GM18519 (cell line): ENCODE measurements at regions not wholly inside any gene's neighbourhood (a gene's known extent, or its start where the extent isn't known, plus 50 kb on each side); places are given as distances from the start of the nearest gene placed in this dataset.

Source experiments
- ATAC-seq: cut with Tn5 transposase; IDR thresholded peaks from one replicate; pipeline ENCODE4 v1.9.1; 2021; ENCODE audit warnings: mild to moderate bottlenecking, moderate library complexity; ENCODE audit not compliant: unreplicated experiment, low FRiP score

- no peak for ATAC-seq
Measured at GRCh38 chr6:65908065-65908464, 201.0 kb upstream of the EYS start.

- ATAC-seq = no peak
Measured at GRCh38 chr6:65903992-65904391, 197.0 kb upstream of the EYS start.

DNA sequence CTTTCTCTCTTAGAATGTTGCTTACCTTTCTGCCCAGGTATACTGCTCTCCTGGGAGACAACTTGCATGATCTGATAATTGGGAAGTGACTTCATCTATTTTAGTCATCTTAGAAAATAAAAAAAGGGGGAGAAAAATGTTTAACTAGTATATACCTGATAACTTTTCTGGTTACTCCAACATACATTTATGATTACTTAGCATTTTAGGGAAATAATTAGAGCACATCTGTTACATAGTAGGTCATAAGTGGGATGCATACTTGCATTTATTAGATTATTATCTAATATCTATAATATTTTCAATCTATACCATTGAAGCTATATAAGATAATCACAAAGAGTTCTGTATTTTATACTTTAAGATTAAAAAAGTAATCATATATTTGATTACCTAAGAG, 193.9 kb upstream of the EYS start:
- ATAC-seq = no peak

GRCh38 chr6:65896140-65896539, 189.1 kb upstream of the EYS start:
- no peak for ATAC-seq

DNA sequence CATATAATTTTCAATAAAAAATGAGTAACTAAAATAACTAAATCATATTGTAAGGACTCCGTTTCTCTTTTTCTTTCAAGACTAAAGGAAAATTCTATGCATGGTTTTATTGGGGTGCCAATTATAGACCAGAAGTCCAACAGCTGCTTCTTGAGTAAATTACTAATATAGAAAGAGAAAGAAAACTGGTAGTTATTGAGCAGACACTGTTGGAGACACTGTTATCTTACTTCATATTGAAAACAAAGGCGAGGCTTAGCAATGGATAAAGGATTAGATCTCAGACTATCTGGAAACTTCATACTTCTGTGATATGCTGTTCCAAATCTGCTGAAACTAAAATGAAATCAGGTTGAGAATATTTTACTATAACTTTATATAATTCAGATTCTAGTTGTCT, 169.6 kb upstream of the EYS start:
- no peak for ATAC-seq

GRCh38 chr6:65852369-65852852, 145.4 kb upstream of the EYS start:
- no peak for ATAC-seq

- ATAC-seq = no peak
Measured at GRCh38 chr6:65830151-65830550, 123.1 kb upstream of the EYS start.

- ATAC-seq = no peak
Measured at GRCh38 chr6:65819152-65819551, 112.1 kb upstream of the EYS start.

GRCh38 chr6:65818576-65818975, 111.5 kb upstream of the EYS start:
- no peak for ATAC-seq

DNA sequence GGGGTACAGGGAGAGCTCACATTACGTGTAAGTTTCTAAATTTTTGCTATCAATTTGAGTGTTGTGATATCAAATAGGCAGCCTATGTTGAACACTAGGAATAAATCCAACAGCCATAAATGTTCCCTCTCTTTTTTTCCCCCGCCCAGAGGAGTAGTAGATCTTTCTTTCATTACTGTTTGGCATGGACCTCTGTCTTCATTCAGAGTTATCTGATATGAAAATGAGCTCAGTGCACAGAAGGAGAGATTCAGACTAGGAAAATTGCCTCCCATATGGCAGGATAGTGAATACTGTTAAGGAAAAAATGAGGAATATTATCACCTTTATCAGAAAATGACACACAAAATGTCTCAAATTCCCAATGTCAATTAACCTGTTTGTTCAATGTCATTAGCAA, 110.0 kb upstream of the EYS start:
- ATAC-seq = no peak

DNA sequence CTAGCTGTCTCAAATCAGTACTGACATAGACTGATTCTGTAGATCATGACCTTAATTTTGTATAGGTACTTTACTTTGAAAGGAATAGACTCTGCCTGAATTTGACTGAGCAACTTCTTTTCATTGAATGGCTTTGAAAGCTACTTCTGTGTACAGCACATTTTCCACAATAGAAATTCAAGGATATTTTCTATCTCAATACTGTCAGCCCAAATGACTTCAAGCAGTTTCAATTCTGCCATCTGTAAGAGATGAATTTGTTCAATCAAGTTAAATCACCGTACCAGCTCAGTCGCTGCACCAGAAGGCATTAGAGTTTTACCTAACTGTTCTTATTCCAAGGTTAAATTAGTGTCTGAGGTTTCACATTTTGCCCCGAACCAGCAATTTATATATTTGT, 107.0 kb upstream of the EYS start:
- ATAC-seq = no peak

DNA sequence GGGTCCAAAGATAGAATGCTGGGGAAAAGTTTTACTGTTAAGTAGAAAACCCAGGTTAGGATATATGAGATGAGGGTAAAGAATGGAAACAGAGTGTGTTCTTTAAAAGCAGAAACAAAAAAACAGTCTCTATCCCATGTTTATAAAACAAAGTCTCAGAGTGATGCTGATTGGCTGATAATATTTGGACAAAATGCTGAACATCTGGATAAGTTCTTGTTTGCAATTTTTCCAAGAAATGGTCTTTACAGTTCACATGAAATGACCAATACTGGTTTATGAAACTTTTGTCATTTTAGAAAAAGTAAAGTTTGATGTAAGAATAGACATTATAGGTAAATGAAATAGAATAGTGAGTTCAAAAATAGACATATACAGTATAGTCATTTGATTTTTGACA, 96.2 kb upstream of the EYS start:
- ATAC-seq = no peak

GRCh38 chr6:65799389-65799788, 92.4 kb upstream of the EYS start:
- no peak for ATAC-seq

GRCh38 chr6:65798280-65799014, 91.4 kb upstream of the EYS start:
- no peak for ATAC-seq

GRCh38 chr6:65790666-65791065, 83.6 kb upstream of the EYS start:
- no peak for ATAC-seq

- no peak for ATAC-seq
Measured at GRCh38 chr6:65787787-65788186, 80.8 kb upstream of the EYS start.

GRCh38 chr6:65786815-65787214, 79.8 kb upstream of the EYS start:
- ATAC-seq = no peak

- ATAC-seq = no peak
Measured at GRCh38 chr6:65780691-65781090, 73.7 kb upstream of the EYS start.

DNA sequence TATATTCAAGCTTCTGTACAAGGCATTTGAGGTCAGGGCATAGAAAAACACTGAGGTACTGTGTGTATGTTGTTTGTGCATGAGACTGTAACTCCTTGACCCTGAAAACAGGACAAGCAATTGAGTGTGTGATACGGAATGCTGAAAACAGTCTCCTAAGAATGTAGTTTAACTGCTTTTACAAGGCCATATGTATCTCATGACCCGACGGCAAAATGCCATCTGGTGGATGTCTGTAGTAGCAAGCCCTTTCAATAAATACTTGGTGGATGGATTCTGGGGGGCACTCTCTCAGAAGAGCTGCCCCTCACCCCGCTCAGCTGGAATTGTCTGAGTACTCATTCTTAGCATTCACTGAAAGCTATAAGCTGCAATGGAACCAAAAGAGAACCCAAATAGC, 69.3 kb upstream of the EYS start:
- no peak for ATAC-seq

DNA sequence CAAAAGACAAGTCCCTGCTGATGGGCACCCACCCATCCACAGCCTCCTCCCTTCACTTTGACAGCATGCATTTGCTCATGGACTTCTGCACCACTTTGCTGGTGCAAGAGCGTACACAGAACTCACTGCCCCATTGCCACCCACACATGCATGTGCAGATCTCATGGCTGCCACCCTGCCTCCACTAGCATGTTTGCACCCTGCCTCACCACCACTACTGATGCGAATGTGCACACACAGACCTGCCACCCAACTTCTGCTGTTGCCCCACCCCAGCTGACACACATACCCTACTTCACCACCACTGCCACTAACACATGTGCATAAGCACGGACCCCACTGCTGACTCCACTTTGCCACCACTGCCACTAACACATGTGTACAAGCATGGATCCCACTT, 64.9 kb upstream of the EYS start:
- ATAC-seq = no peak

DNA sequence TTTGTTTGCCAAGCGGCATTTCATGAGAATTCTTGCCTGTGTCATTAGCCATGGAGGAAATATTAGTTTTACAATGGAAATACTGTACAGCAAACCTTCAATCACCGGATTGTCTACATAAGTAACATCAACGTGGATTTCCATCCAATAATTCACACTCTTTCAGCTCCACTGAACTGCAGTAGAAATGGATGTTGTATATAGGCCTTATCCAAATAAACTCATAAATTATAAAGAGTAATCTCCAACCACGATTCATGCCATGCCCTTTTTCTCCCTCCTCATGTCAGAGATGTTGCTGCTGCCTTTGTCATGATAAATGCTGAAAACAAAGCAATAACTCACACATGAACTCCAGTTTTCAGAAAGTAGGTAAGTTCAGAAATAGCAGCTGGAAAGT, 54.9 kb upstream of the EYS start:
- ATAC-seq = no peak

GRCh38 chr6:65760285-65760684, 53.3 kb upstream of the EYS start:
- ATAC-seq = no peak
